ENCODE measurements at regions not wholly inside any gene's neighbourhood (a gene's known extent, or its start where the extent isn't known, plus 50 kb on each side); places are given as distances from the start of the nearest gene placed in this dataset.

DNA sequence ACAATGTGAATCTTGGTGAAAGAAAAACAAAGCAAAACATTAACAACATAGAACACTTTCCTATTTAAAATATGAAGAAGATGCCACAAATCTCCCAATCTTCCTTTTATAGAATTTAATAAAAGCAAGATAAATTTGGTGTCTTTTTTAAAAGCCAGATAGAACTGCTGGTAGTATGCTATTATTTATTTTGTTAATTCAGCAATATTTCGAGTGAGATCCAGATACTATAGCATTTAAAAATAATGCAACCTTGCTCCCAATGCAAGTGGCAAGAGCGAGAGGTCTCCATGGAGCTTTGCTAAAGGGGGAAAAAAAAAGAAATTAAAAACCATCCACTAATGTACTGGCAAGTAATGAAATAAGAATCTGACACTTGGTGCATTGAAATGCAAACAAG, 121.8 kb downstream of the IL20RB start:
- no peak for DNase-seq (ENCODE audit: low read depth)
- TF ChIP-seq, protein P1, sequence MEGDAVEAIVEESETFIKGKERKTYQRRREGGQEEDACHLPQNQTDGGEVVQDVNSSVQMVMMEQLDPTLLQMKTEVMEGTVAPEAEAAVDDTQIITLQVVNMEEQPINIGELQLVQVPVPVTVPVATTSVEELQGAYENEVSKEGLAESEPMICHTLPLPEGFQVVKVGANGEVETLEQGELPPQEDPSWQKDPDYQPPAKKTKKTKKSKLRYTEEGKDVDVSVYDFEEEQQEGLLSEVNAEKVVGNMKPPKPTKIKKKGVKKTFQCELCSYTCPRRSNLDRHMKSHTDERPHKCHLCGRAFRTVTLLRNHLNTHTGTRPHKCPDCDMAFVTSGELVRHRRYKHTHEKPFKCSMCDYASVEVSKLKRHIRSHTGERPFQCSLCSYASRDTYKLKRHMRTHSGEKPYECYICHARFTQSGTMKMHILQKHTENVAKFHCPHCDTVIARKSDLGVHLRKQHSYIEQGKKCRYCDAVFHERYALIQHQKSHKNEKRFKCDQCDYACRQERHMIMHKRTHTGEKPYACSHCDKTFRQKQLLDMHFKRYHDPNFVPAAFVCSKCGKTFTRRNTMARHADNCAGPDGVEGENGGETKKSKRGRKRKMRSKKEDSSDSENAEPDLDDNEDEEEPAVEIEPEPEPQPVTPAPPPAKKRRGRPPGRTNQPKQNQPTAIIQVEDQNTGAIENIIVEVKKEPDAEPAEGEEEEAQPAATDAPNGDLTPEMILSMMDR (IDR thresholded peaks at IDR 0.05; ENCODE audit: low read depth, low read length, missing control alignments), result no peak
- no peak overlapping the region for H3K4me3 ChIP-seq (ENCODE audit: low read depth, low read length)

DNA sequence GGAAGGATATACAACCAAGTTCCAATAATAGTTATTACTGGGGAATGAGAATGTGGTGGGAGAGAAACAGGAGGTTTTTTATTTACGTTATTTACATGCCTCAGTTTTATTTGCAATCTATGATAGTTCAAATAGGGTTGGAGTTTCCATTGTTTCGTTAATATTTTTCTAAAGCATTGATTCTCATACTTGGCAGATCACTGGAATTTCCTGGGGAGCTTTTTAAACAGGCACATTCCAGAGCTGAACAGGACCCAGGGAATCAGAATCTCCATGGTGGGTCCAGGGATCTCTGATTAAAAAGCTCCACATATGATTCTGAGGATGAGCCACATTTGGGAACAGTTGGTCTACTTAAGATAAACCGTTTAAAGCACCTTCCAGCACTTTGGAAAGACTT, 123.9 kb downstream of the IL20RB start:
- no peak overlapping the region for H3K4me3 ChIP-seq (ENCODE audit: low read depth, low read length)
- DNase-seq (ENCODE audit: low read depth), result no peak
- TF ChIP-seq, protein P1 (IDR thresholded peaks at IDR 0.05; ENCODE audit: low read depth, low read length, missing control alignments), result no peak

DNA sequence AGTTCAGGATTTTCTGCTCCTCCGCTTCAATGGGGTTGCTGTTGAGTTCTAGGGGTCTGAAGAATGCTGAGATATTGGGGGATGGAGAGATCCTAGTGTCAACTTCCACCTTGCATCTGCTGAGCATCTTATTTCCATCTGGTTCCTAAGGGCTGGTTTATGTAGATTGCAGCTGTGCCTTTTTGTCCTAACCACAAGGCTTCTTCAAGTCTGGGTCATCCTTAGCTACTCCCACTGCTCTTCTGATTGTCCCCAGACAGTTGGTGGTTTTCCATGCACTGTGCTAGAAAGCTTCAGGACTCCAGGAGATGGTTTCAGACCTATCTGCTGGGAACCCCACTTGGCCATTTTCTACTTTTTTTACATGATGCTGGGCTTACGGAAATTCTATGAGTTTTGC, 125.0 kb downstream of the IL20RB start:
- H3K4me3 ChIP-seq (ENCODE audit: low read depth, low read length), result no peak overlapping the region
- TF ChIP-seq, protein P1 (IDR thresholded peaks at IDR 0.05; ENCODE audit: low read depth, low read length, missing control alignments), result no peak
- DNase-seq (ENCODE audit: low read depth), result no peak

DNA sequence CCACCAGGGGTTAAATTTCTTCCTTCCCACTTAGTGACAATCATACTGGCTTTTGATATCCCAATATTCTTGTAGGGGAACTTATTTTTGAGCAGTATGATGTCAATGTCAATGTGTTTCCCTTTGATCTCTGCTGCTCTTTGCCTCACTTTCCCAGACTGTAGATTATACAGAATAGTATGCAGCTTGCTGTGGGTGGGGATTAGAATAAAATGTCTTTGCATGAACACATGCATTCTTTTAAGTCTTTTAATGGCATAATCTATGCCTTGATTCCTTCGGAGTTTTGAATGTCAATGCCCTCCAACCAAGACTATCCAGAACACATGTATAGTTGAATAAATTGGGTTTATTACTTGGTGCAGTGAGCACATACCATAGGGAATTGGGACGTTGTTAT, 125.5 kb downstream of the IL20RB start:
- no peak overlapping the region for H3K4me3 ChIP-seq (ENCODE audit: low read depth, low read length)
- no peak for DNase-seq (ENCODE audit: low read depth)
- TF ChIP-seq, protein P1 (IDR thresholded peaks at IDR 0.05; ENCODE audit: low read depth, low read length, missing control alignments), result no peak

DNA sequence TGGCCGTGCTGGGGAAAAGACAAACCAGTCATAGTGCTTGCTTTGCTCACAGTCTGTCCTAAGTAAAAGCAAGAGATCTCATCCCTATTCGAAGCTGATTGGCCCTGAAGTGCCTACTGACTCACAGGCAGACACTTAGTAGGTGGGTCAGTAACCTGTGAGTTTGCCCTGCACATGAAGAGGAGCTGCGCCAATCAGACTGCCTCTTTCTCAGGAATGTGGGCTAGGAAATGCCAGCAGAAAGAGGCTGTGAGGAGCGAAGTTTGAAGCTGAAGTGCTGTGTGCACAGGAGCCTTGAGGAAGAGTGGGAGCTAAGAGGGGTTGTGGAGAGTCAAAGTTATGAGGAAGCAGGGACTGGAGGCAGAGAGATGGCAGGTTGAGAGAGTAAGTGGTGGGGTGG, 126.8 kb downstream of the IL20RB start:
- TF ChIP-seq, protein P1 (IDR thresholded peaks at IDR 0.05; ENCODE audit: low read depth, low read length, missing control alignments), result no peak
- DNase-seq (ENCODE audit: low read depth), result no peak
- no peak overlapping the region for H3K4me3 ChIP-seq (ENCODE audit: low read depth, low read length)

DNA sequence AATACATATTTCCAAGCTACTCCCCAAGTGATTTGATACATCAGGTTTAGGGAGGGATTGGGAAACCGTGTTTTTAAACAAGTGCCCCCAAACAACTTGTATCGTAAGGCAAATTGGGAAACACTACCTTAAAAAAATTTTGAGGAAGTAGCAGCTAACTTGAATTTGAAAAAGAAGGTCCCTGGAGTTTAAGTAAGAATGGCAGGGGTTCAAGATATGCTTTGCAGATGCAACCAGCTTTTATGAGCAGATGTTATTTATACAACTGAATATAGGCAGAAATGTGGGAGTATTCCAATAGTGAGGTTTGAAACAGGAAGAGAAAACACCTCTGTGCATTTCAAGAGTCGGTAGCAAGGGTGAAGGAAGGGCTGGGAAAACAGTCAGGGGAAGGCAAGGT, 139.6 kb downstream of the IL20RB start:
- TF ChIP-seq, protein P1 (IDR thresholded peaks at IDR 0.05; ENCODE audit: low read depth, low read length, missing control alignments), result no peak

DNA sequence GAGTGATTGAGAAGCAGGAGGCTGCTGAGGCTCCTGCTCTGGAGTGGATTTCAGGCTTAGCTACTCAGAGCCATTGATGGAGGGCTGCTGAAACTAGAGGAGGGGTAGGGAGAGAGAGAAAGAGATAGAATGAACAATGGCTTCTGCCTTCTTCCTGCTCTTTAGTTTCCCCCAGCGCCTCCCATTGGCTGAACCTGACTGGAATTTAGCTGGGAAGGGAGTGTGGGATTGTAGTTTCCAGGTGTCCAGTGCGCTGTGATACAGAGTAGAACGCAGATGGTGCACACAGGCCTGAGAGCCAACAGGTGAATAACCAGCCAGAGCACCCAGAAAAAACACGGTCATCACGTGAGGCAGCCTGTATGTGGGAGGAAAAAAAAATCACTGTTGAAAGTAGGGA, 140.1 kb downstream of the IL20RB start:
- no peak overlapping the region for H3K4me3 ChIP-seq (ENCODE audit: low read depth, low read length)
- no peak for DNase-seq (ENCODE audit: low read depth)
- TF ChIP-seq, protein P1 (IDR thresholded peaks at IDR 0.05; ENCODE audit: low read depth, low read length, missing control alignments), result no peak

More for the DNA sequence above, 139.6 kb downstream of the IL20RB start:
- H3K4me3 ChIP-seq (ENCODE audit: low read depth, low read length), result no peak overlapping the region
- no peak for DNase-seq (ENCODE audit: low read depth)

Measured in GM12864 (cell line).